MV-4-11 (cell line): ENCODE measurements at regions not wholly inside any gene's neighbourhood (a gene's known extent, or its start where the extent isn't known, plus 50 kb on each side); places are given as distances from the start of the nearest gene placed in this dataset.

Source experiments
- DNase-seq: peaks from one replicate; lab custom pipeline; 2025; lab: John Stamatoyannopoulos, UW

GRCh38 chrX:42946544-42947194 is 168.7 kb upstream of the PPP1R2C start:
- no peak for DNase-seq

- DNase-seq: no peak
These were observed 171.0 kb upstream of the PPP1R2C start for GRCh38 chrX:42948723-42949657.

- no peak for DNase-seq
These were observed 173.8 kb upstream of the PPP1R2C start for GRCh38 chrX:42951747-42952146.

- DNase-seq: no peak
These were observed 174.7 kb upstream of the PPP1R2C start for GRCh38 chrX:42952621-42953020.

- no peak for DNase-seq
These were observed 176.9 kb upstream of the PPP1R2C start for GRCh38 chrX:42954880-42955279.

- peak; percentile 92 for DNase-seq
These were observed 177.4 kb upstream of the PPP1R2C start for GRCh38 chrX:42955349-42955748.

GRCh38 chrX:42967681-42968300 is 189.8 kb upstream of the PPP1R2C start:
- peak; percentile 83 for DNase-seq

GRCh38 chrX:42973321-42973720 is 195.4 kb upstream of the PPP1R2C start:
- no peak for DNase-seq

GRCh38 chrX:42975906-42976305 is 197.9 kb upstream of the PPP1R2C start:
- DNase-seq: no peak

- peak; percentile 61 for DNase-seq
These were observed 198.9 kb upstream of the PPP1R2C start for GRCh38 chrX:42976746-42977366.

- DNase-seq: no peak
These were observed 200.9 kb upstream of the PPP1R2C start for GRCh38 chrX:42978655-42979379.

- DNase-seq: no peak
These were observed 210.7 kb upstream of the PPP1R2C start for GRCh38 chrX:42988700-42989099.

GRCh38 chrX:42992199-42992943 is 214.4 kb upstream of the PPP1R2C start:
- no peak for DNase-seq

GRCh38 chrX:42996861-42997260 is 218.9 kb upstream of the PPP1R2C start:
- DNase-seq: no peak

- DNase-seq: no peak
These were observed 222.2 kb upstream of the PPP1R2C start for GRCh38 chrX:43000121-43000520.

- DNase-seq: peak; percentile 54
These were observed 224.7 kb upstream of the PPP1R2C start for GRCh38 chrX:43002526-43003203.

- no peak for DNase-seq
These were observed 225.2 kb upstream of the PPP1R2C start for GRCh38 chrX:43003204-43003565.

GRCh38 chrX:43003939-43004338 is 226.0 kb upstream of the PPP1R2C start:
- DNase-seq: peak; percentile 0

GRCh38 chrX:43005561-43005960 is 227.6 kb upstream of the PPP1R2C start:
- no peak for DNase-seq

GRCh38 chrX:43008356-43008755 is 230.4 kb upstream of the PPP1R2C start:
- DNase-seq: no peak
